GM13976 (cell line): ENCODE measurements at regions not wholly inside any gene's neighbourhood (a gene's known extent, or its start where the extent isn't known, plus 50 kb on each side); places are given as distances from the start of the nearest gene placed in this dataset.

Experiments used
- DNase-seq: peaks from one replicate; pipeline ENCODE4 v3.0.0; 2012; ENCODE audit warnings: low spot score
- in situ Hi-C: fragments of 300-500 bp; cut with MboI; formaldehyde crosslinking; loops from one replicate; pipeline ENCODE4 v1.12.0; 2022; ENCODE audit warnings: low sequenced_read_pairs, mixed read lengths, inconsistent platforms; ENCODE audit not compliant: unreplicated experiment
- TF ChIP-seq, protein P1 (sequence below): IDR thresholded peaks from 2 replicates; pipeline ENCODE4 v1.5.1; 2012; ENCODE audit warnings: borderline replicate concordance, mild to moderate bottlenecking; ENCODE audit not compliant: insufficient read depth; ENCODE audit errors: extremely low read depth, missing control alignments, control extremely low read depth

DNA sequence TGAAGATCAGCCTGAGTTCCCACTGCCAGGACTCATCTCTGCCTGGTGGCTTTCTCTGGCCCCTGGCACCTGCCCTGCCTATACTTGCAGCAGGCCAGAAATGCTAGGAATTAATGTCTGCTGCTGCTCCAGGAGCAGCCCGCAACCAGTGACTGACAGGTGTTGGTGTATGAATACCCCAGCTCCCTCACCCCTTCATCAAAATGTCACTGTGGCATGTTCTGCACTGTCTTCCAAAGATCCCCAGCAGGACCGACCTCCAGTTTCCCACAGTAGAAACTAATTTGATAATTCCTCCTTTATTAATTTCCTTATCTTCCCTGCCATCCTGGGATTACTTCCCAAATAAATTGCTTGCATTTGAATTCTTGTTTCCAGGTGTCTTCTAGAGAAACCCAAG, 425.4 kb downstream of the BCOR start:
- TF ChIP-seq, protein P1, sequence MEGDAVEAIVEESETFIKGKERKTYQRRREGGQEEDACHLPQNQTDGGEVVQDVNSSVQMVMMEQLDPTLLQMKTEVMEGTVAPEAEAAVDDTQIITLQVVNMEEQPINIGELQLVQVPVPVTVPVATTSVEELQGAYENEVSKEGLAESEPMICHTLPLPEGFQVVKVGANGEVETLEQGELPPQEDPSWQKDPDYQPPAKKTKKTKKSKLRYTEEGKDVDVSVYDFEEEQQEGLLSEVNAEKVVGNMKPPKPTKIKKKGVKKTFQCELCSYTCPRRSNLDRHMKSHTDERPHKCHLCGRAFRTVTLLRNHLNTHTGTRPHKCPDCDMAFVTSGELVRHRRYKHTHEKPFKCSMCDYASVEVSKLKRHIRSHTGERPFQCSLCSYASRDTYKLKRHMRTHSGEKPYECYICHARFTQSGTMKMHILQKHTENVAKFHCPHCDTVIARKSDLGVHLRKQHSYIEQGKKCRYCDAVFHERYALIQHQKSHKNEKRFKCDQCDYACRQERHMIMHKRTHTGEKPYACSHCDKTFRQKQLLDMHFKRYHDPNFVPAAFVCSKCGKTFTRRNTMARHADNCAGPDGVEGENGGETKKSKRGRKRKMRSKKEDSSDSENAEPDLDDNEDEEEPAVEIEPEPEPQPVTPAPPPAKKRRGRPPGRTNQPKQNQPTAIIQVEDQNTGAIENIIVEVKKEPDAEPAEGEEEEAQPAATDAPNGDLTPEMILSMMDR, result no peak
- DNase-seq, result no peak
- in situ Hi-C loops, result no loop called here

DNA sequence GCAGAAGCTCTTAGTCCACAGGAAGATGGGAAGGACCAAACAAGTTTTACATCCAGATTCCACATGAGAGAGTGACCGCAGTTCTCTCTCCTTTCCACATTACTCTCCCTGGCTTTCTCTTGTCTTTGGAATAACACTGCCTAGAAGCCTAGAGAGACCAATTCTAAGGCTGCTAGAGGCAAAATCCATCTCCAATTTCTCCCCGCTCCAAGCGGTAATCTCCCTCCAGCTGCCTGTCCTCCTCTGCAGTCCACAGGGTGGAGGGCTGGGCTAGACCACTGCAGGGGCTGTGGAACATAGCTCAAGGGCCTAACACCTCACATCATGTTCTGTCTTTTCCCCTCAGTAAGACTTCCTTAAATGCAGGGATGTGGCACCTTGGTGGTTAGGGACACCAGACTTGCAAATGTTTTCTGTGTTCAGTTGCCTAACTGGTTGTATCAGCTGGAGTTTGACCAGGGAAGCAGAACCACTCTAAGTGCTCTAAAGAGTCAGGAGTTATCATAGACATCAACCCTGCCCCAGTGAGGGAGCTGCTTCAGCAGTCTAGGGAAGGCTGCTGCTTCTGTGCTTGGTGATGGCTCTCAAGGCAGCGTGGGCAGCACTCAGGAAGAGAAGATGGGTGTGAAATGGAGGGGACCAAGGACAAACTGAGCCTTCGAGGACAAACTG, 423.1 kb downstream of the BCOR start:
- TF ChIP-seq, protein P1, result no peak
- in situ Hi-C loops, result no loop called here
- no peak for DNase-seq

DNA sequence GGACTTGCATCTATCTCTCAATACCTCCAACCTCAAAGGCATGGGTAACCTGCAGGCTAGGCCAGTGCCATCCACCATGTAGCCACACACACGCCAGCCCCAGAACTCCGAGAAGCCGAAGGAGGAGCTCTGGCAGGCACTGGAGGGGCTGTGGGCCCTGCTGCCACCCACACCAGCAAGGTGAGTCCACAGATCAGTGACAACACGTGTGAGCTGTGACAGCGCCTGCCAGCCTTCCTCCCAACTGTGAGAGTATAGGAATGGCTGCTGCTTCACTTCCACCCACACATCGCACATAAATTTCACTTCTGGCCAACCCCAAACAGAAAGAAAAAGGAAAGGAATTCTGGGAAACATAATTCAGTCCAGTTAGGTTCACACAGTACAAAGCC, 422.6 kb downstream of the BCOR start:
- TF ChIP-seq, protein P1, result no peak
- no peak for DNase-seq
- in situ Hi-C loops, result no loop called here

DNA sequence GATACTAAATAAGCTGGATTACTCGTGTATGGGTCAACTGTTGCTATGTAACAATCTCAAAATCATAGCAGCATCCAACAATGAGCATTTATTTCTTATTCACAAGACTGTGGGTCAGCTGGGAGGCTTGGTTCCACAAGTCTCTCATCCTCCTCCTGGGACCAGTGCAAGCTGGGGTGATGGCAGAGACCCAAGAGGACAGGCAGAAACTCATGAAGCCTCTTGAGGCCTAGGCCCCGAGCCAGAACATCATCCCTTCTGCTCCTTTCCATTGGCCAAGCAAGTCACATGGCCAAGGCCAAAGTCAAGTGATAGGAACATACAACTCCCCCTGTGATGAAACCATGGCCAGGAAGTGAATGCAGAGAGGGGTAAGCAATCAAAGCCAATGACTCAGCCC, 422.1 kb downstream of the BCOR start:
- no peak for DNase-seq
- TF ChIP-seq, protein P1, result no peak
- in situ Hi-C loops, result no loop called here

DNA sequence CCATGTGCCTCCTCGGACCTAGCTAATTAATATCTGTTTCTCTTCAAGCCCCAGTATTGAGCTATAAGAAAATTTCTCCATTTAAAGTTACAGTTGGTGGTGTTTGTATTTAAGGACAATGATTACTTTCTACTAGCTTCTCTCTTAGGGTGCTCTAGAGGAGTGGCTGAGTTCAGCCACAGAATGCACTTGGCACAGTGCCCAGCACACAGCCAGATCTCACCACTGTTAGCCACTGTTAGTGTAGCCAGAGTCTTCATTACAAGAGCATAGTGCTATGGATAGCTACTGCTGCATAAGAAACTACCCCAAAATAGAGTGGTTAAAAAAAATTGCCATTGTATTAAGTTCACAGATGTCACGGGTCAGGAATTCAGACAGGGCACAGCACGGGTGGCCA, 421.3 kb downstream of the BCOR start:
- in situ Hi-C loops, result no loop called here
- DNase-seq, result no peak
- TF ChIP-seq, protein P1, result no peak

GRCh38 chrX:39677585-39677977, 420.2 kb downstream of the BCOR start:
- TF ChIP-seq, protein P1, result no peak
- in situ Hi-C loops, result no loop called here
- no peak for DNase-seq

- in situ Hi-C loops, result no loop called here
Measured at GRCh38 chrX:39677978-39678791, 419.6 kb downstream of the BCOR start.

More at GRCh38 chrX:39677978-39678791, 419.6 kb downstream of the BCOR start:
- TF ChIP-seq, protein P1, result no peak
- DNase-seq, result no peak
